ENCODE measurements at regions not wholly inside any gene's neighbourhood (a gene's known extent, or its start where the extent isn't known, plus 50 kb on each side); places are given as distances from the start of the nearest gene placed in this dataset.

DNA sequence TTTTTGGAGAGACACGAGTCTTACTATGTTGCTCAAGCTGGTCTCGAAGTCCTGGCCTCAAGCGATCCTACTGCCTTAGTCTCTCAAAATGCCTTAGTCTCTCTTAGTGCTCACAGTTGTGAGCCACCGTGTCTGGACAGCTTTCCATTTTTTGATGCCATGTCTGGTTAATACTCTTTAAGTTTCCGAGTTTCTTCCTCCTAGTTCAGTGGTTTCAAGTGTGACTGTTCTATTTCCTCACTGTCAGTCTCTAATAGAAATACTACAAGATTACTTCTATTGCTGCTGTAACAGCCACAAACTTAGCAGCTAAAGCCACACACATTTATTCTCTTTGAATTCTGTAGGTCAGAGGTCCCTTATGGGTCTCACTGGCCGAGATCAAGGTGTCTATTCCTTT, 125.1 kb upstream of the MGAT5 start:
- TF ChIP-seq, protein P1, sequence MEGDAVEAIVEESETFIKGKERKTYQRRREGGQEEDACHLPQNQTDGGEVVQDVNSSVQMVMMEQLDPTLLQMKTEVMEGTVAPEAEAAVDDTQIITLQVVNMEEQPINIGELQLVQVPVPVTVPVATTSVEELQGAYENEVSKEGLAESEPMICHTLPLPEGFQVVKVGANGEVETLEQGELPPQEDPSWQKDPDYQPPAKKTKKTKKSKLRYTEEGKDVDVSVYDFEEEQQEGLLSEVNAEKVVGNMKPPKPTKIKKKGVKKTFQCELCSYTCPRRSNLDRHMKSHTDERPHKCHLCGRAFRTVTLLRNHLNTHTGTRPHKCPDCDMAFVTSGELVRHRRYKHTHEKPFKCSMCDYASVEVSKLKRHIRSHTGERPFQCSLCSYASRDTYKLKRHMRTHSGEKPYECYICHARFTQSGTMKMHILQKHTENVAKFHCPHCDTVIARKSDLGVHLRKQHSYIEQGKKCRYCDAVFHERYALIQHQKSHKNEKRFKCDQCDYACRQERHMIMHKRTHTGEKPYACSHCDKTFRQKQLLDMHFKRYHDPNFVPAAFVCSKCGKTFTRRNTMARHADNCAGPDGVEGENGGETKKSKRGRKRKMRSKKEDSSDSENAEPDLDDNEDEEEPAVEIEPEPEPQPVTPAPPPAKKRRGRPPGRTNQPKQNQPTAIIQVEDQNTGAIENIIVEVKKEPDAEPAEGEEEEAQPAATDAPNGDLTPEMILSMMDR (IDR thresholded peaks at IDR 0.05), result no peak
- no peak for TF ChIP-seq POLR2A (IDR thresholded peaks at IDR 0.05)
